ENCODE measurements at regions not wholly inside any gene's neighbourhood (a gene's known extent, or its start where the extent isn't known, plus 50 kb on each side); places are given as distances from the start of the nearest gene placed in this dataset.

GRCh38 chr10:64502936-64503335 lies 981.7 kb downstream of the REEP3 start:
- H3K4me3 ChIP-seq: no peak overlapping the region
- no peak overlapping the region for H3K27ac ChIP-seq
- no peaks in the 10 kb centered on the region for H3K36me3 ChIP-seq
- TF ChIP-seq, protein P1, sequence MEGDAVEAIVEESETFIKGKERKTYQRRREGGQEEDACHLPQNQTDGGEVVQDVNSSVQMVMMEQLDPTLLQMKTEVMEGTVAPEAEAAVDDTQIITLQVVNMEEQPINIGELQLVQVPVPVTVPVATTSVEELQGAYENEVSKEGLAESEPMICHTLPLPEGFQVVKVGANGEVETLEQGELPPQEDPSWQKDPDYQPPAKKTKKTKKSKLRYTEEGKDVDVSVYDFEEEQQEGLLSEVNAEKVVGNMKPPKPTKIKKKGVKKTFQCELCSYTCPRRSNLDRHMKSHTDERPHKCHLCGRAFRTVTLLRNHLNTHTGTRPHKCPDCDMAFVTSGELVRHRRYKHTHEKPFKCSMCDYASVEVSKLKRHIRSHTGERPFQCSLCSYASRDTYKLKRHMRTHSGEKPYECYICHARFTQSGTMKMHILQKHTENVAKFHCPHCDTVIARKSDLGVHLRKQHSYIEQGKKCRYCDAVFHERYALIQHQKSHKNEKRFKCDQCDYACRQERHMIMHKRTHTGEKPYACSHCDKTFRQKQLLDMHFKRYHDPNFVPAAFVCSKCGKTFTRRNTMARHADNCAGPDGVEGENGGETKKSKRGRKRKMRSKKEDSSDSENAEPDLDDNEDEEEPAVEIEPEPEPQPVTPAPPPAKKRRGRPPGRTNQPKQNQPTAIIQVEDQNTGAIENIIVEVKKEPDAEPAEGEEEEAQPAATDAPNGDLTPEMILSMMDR (IDR thresholded peaks at IDR 0.05): no peak
- TF ChIP-seq POLR2A (IDR thresholded peaks at IDR 0.05) (no peak), POLR2AphosphoS5 (IDR thresholded peaks at IDR 0.05) (no peak)
- no peak for DNase-seq (ENCODE audit: low spot score)
- WGBS: 77% methylated on average over 2 of the region's 2 CpGs
- intact Hi-C loops (cut with DNase I): no loop called here
- no peaks in the 10 kb centered on the region for H3K4me1 ChIP-seq (replicated peaks)
- H3K27me3 ChIP-seq (replicated peaks; ENCODE audit: insufficient read depth): no peaks in the 10 kb centered on the region
- H3K9me3 ChIP-seq: no peaks in the 10 kb centered on the region

DNA sequence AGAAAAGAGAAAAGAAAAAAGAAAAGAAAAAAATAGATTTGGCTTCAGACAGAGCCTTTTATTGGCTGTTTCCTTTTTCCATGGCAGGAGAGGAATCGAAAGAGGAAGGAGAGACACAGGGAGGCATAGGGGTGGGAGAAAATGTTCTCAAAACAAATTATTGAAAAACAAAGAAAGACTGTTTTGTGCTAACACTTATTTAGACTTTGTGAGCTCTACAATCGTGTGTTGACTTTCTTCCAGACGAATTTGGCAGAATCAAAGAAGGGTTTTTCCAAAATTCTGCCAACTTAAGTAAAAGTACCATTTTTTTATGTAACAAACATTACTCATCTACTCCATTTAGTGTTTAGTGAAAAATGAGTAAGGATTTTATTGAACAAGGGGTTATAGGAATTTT lies 982.2 kb downstream of the REEP3 start:
- Histone ChIP-seq H3K27me3 (replicated peaks; ENCODE audit: insufficient read depth) (no peaks in the 10 kb centered on the region), H3K4me3 (no peak overlapping the region), H3K9me3 (no peaks in the 10 kb centered on the region), H3K4me1 (replicated peaks) (no peaks in the 10 kb centered on the region), H3K27ac (no peak overlapping the region), H3K36me3 (no peaks in the 10 kb centered on the region)
- WGBS: 33% methylated on average over 3 of the region's 3 CpGs
- intact Hi-C loops (cut with DNase I): no loop called here
- TF ChIP-seq, protein P1 (IDR thresholded peaks at IDR 0.05): no peak
- TF ChIP-seq POLR2AphosphoS5 (IDR thresholded peaks at IDR 0.05) (no peak), POLR2A (IDR thresholded peaks at IDR 0.05) (no peak)
- DNase-seq (ENCODE audit: low spot score): no peak

DNA sequence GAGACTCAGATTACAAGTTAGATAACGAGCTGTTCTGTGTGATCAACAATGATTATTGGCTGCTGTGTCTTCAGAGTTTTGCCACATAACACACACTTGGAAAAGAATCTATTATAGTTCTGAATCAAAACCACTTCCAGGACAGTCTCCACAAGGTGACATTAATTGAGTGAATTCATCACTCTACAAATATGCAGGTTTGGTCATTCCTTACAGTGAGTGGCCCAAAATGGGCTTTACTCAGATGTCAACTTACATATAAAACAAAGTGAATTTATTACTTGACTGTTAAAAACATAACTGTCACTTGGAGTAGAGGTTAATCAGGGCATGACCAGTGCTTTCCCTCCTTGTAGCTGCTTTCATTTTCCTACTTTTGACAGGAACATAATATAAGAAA lies 984.3 kb downstream of the REEP3 start:
- TF ChIP-seq, protein P1 (IDR thresholded peaks at IDR 0.05): no peak
- TF ChIP-seq POLR2AphosphoS5 (IDR thresholded peaks at IDR 0.05) (no peak), POLR2A (IDR thresholded peaks at IDR 0.05) (no peak)
- WGBS: 29% methylated on average over 1 of the region's 1 CpG
- intact Hi-C loops (cut with DNase I): no loop called here
- Histone ChIP-seq H3K27ac (no peak overlapping the region), H3K9me3 (no peaks in the 10 kb centered on the region), H3K27me3 (replicated peaks; ENCODE audit: insufficient read depth) (no peaks in the 10 kb centered on the region), H3K4me3 (no peak overlapping the region), H3K4me1 (replicated peaks) (no peaks in the 10 kb centered on the region), H3K36me3 (no peaks in the 10 kb centered on the region)
- no peak for DNase-seq (ENCODE audit: low spot score)

GRCh38 chr10:64506963-64507362 lies 985.8 kb downstream of the REEP3 start:
- H3K4me1 ChIP-seq (replicated peaks): no peaks in the 10 kb centered on the region
- no peaks in the 10 kb centered on the region for H3K9me3 ChIP-seq
- H3K4me3 ChIP-seq: no peak overlapping the region
- intact Hi-C loops (cut with DNase I): no loop called here
- TF ChIP-seq POLR2AphosphoS5 (IDR thresholded peaks at IDR 0.05) (no peak), POLR2A (IDR thresholded peaks at IDR 0.05) (no peak)
- TF ChIP-seq, protein P1 (IDR thresholded peaks at IDR 0.05): no peak
- no peak for DNase-seq (ENCODE audit: low spot score)
- no peak overlapping the region for H3K27ac ChIP-seq
- no peaks in the 10 kb centered on the region for H3K27me3 ChIP-seq (replicated peaks; ENCODE audit: insufficient read depth)
- 46% methylated on average over 3 of the region's 3 CpGs for WGBS
- no peaks in the 10 kb centered on the region for H3K36me3 ChIP-seq

DNA sequence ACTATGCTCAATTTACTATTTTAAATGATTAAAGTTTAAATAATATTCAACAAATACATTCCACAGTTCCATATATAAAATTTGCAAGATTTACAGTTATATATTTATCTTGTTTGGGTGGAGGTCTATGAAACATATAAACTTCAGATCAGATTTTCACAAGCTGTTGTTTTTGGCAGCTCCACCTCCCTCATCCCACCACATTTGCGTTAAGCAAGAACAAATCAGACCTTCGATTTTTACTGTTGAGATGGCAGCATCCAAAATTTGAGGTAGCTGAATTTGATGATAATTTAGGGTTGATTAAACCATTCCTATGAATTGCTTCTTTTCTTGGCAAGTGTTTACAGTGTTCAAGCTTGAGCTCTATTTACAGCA lies 986.4 kb downstream of the REEP3 start:
- H3K27ac ChIP-seq: no peak overlapping the region
- no peak for TF ChIP-seq POLR2A (IDR thresholded peaks at IDR 0.05)
- TF ChIP-seq, protein P1 (IDR thresholded peaks at IDR 0.05): no peak
- TF ChIP-seq POLR2AphosphoS5 (IDR thresholded peaks at IDR 0.05): no peak
- no peaks in the 10 kb centered on the region for H3K9me3 ChIP-seq
- 43% methylated on average over 2 of the region's 2 CpGs for WGBS
- DNase-seq (ENCODE audit: low spot score): no peak
- no peak overlapping the region for H3K4me3 ChIP-seq
- no peaks in the 10 kb centered on the region for H3K27me3 ChIP-seq (replicated peaks; ENCODE audit: insufficient read depth)
- intact Hi-C loops (cut with DNase I): no loop called here
- H3K36me3 ChIP-seq: no peaks in the 10 kb centered on the region
- no peaks in the 10 kb centered on the region for H3K4me1 ChIP-seq (replicated peaks)
